ENCODE measurements at regions not wholly inside any gene's neighbourhood (a gene's known extent, or its start where the extent isn't known, plus 50 kb on each side); places are given as distances from the start of the nearest gene placed in this dataset.

DNA sequence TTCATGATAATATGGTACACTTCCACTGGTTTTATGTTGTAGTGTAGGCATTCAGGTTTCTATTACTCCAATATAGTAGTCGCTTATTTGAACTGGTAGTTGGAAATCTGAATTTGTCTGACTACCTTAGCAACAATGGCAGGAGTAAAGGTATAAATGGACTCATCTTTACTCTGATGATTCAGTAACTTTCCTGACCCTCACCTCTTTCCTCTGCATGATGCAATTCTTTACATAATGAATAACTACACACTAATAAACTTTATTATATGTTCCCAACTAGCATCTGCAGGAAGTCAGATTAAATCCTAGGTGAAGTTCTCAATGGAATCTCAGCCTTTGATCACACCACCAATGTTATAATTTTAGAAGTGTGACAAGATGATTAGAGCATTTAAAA is 70.5 kb upstream of the ATP2B1 start:
- TF ChIP-seq, protein P1, sequence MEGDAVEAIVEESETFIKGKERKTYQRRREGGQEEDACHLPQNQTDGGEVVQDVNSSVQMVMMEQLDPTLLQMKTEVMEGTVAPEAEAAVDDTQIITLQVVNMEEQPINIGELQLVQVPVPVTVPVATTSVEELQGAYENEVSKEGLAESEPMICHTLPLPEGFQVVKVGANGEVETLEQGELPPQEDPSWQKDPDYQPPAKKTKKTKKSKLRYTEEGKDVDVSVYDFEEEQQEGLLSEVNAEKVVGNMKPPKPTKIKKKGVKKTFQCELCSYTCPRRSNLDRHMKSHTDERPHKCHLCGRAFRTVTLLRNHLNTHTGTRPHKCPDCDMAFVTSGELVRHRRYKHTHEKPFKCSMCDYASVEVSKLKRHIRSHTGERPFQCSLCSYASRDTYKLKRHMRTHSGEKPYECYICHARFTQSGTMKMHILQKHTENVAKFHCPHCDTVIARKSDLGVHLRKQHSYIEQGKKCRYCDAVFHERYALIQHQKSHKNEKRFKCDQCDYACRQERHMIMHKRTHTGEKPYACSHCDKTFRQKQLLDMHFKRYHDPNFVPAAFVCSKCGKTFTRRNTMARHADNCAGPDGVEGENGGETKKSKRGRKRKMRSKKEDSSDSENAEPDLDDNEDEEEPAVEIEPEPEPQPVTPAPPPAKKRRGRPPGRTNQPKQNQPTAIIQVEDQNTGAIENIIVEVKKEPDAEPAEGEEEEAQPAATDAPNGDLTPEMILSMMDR (IDR thresholded peaks at IDR 0.05; ENCODE audit: insufficient read depth, low read depth, low read length): no peak
- peak; percentile 31 for DNase-seq (ENCODE audit: low read depth)
- H3K4me3 ChIP-seq (ENCODE audit: low read depth, low read length): no peak overlapping the region

DNA sequence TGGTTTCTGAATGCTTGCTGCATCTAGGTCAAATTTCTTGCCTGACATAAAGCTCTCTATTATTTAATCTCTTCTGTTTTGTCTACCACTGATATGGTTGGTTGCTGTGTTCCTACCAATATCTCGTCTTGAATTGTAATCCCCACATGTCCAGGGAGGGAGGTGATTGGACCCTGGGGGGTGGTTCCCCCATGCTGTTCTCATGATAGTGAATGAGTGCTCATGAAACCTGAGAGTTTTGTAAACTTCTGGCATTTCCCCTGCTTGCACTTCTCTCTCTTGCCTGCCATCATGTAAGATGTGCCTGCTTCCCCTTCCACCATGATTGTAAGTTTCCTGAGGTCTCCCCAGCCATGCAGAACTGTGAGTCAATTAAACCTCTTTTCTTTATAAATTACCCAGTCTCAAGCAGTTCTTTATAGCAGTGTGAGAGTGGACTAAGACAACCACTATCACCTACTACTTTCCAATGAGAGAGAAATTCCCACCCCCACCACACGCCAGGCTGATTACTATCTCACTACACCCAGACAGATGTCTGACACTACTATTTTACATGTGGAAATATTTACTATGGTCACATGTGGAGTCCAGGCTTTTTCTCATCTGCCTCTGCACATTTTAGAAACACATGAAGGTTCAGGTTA is 69.2 kb upstream of the ATP2B1 start:
- TF ChIP-seq, protein P1 (IDR thresholded peaks at IDR 0.05; ENCODE audit: insufficient read depth, low read depth, low read length): no peak
- no peak overlapping the region for H3K4me3 ChIP-seq (ENCODE audit: low read depth, low read length)
- no peak for DNase-seq (ENCODE audit: low read depth)

DNA sequence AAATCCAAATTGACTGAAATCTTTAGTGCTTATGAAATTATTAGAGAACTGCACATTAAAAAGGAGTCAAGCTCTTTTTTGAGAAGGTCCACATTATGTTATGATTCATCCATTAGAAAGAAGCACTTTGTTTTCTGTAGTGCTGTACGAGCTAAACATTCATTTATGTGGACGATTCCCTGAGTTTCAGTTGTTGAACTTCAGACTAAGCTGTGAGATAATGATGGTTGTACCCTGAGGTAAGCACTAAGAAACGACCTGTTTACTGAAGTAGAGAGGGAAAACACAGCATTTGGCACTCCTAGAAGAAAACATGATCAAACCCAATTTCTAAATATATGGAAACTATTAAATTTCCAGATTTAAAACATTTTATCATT is 67.3 kb upstream of the ATP2B1 start:
- no peak for DNase-seq (ENCODE audit: low read depth)
- H3K4me3 ChIP-seq (ENCODE audit: low read depth, low read length): no peak overlapping the region
- TF ChIP-seq, protein P1 (IDR thresholded peaks at IDR 0.05; ENCODE audit: insufficient read depth, low read depth, low read length): no peak

DNA sequence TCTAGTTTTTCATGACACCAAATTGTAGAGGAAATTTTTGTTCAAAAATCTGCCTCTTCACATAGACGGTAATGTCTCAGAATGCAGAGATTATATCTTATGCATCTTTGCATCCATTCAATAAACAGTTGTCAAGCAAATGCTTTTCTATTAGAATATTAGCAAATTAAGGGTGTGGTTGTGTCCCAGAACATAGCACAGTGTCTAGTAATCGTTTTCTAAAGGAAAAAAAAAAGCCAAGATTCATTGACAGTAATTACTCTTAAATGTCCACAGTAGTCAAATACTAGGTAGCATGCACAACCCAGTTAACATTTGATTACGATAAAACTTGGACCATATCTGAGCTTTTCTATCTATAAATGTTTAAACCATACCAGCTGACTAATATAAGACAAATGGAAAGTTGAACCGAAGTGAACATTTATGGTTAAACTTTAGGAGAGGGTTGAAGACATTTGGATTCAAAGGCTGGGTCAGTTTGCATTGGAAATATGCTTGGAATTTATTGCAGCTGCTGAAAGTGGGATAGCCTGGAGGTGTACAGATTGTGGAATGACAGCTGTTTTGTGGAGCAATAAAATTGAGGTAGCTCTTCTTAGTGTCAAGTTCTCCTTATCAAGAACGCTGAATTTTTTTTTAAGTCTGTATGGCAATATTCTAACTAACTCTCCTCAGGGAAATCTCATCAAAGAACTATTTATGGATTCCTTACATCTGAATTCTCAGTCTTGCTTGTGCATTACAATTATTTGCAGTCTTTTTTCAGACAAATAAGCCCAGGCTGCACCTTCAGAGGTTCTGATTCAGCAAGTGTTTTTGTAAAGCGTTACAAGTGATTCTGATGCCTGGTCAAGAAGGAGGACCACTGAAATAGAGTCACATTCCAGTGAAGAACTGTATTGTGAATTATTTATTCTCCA is 66.7 kb upstream of the ATP2B1 start:
- TF ChIP-seq, protein P1 (IDR thresholded peaks at IDR 0.05; ENCODE audit: insufficient read depth, low read depth, low read length): no peak
- DNase-seq (ENCODE audit: low read depth): peak; percentile 67
- H3K4me3 ChIP-seq (ENCODE audit: low read depth, low read length): no peak overlapping the region

DNA sequence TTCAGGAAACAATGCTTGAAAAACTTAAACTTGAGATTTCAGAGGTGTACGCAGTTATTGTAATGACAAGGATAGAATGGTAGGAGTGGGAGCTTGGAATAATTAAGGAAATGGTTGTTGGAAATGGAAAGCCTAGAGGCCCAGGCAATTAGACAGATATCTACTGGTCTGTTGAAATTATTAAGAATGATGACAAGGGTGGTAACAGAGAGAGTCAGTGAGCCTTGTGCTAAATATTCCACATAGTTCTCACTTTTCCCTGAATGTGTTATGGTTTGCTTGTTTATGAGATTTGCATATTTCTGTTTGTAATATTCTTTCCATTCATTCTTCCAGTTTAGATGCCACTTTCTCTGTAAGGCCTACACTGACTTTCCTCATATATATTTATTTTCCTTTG is 66.0 kb upstream of the ATP2B1 start:
- DNase-seq (ENCODE audit: low read depth): no peak
- H3K4me3 ChIP-seq (ENCODE audit: low read depth, low read length): no peak overlapping the region
- TF ChIP-seq, protein P1 (IDR thresholded peaks at IDR 0.05; ENCODE audit: insufficient read depth, low read depth, low read length): no peak

DNA sequence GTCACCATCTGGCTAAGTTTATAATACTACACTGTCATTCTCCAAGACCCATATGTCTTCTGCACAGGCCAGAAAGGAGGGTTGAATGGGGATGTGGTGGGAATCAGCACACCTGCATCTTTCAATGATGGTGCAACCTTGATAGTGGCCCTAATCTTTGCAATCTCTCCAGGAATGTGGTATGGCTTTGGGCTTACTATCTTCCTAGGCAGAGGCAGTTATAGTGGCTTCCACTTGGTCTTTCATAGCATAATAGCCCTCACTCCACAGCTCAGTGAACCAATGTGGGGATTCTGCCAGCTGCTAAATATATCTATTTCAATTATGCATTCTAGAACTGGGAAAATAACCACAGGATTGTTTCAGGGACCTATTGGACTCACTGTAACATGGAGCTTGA is 61.8 kb upstream of the ATP2B1 start:
- no peak for DNase-seq (ENCODE audit: low read depth)
- H3K4me3 ChIP-seq (ENCODE audit: low read depth, low read length): no peak overlapping the region
- TF ChIP-seq, protein P1 (IDR thresholded peaks at IDR 0.05; ENCODE audit: insufficient read depth, low read depth, low read length): no peak
